Mesendoderm (in vitro differentiated cells): ENCODE measurements at regions not wholly inside any gene's neighbourhood (a gene's known extent, or its start where the extent isn't known, plus 50 kb on each side); places are given as distances from the start of the nearest gene placed in this dataset.

Experiments
- DNase-seq: peaks from one replicate; pipeline ENCODE4 v3.0.0; 2013
- H2AK5ac ChIP-seq: 2 replicates; pipeline ENCODE4 v1.6.1; 2013; ENCODE audit warnings: low read length, inconsistent platforms
- H2BK120ac ChIP-seq: 2 replicates; pipeline ENCODE4 v1.6.1; 2013; ENCODE audit warnings: low read depth, mild to moderate bottlenecking, low read length, moderate library complexity, mixed read lengths
- H2BK15ac ChIP-seq: replicated peaks from 2 replicates; pipeline ENCODE4 v1.6.1; 2013; ENCODE audit warnings: low read depth, mild to moderate bottlenecking, moderate library complexity
- H2BK5ac ChIP-seq: 2 replicates; pipeline ENCODE4 v1.6.1; 2013; ENCODE audit warnings: low read length, inconsistent platforms
- H3K18ac ChIP-seq: 2 replicates; pipeline ENCODE4 v1.6.1; 2013; ENCODE audit warnings: mild to moderate bottlenecking, low read length, mixed read lengths
- H3K23ac ChIP-seq: one replicate; pipeline ENCODE4 v1.6.1; 2013; ENCODE audit warnings: low read length
- H3K27ac ChIP-seq: 2 replicates; pipeline ENCODE4 v1.5.1; 2013; ENCODE audit warnings: low read depth, mild to moderate bottlenecking, inconsistent platforms, low read length, moderate library complexity
- H3K27me3 ChIP-seq: 2 replicates; pipeline ENCODE4 v1.6.1; 2013; ENCODE audit warnings: low read length, control low read depth, mild to moderate bottlenecking, inconsistent platforms; ENCODE audit not compliant: insufficient read depth, poor library complexity
- H3K36me3 ChIP-seq: 2 replicates; pipeline ENCODE4 v1.6.1; 2013; ENCODE audit warnings: low read length, inconsistent platforms; ENCODE audit not compliant: control insufficient read depth, insufficient read depth
- H3K4ac ChIP-seq: one replicate; pipeline ENCODE4 v1.6.1; 2013; ENCODE audit warnings: low read depth, mild to moderate bottlenecking, low read length, moderate library complexity
- H3K4me1 ChIP-seq: 2 replicates; pipeline ENCODE4 v1.6.1; 2013; ENCODE audit warnings: low read depth, low read length, inconsistent platforms; ENCODE audit not compliant: control insufficient read depth
- H3K4me2 ChIP-seq: 2 replicates; pipeline ENCODE4 v1.6.1; 2013; ENCODE audit warnings: low read length
- H3K4me3 ChIP-seq: 2 replicates; pipeline ENCODE4 v1.5.1; 2013; ENCODE audit warnings: mild to moderate bottlenecking, low read length
- H3K56ac ChIP-seq: one replicate; pipeline ENCODE4 v1.6.1; 2013; ENCODE audit warnings: low read length
- H3K79me1 ChIP-seq: 2 replicates; pipeline ENCODE4 v1.6.1; 2013; ENCODE audit warnings: low read length, inconsistent platforms
- H3K79me2 ChIP-seq: 2 replicates; pipeline ENCODE4 v1.6.1; 2013; ENCODE audit warnings: mild to moderate bottlenecking, low read length; ENCODE audit not compliant: control insufficient read depth, insufficient read depth
- H3K9ac ChIP-seq: 2 replicates; pipeline ENCODE4 v1.6.1; 2013; ENCODE audit warnings: low read length, inconsistent platforms
- H4K5ac ChIP-seq: one replicate; pipeline ENCODE4 v1.6.1; 2013; ENCODE audit warnings: low read length
- H4K8ac ChIP-seq: one replicate; pipeline ENCODE4 v1.6.1; 2013; ENCODE audit warnings: low read depth, mild to moderate bottlenecking, control low read depth, low read length, moderate library complexity
- WGBS: extraction: QIAGEN DNeasy Blood & Tissue Kit; methylation state at CpG from one replicate; pipeline ENCODE4 v1.1.7; 2013; ENCODE audit warnings: low lambda C conversion rate, missing lambda C conversion rate; ENCODE audit not compliant: insufficient coverage; ENCODE audit errors: extremely low coverage; 5-methylcytosine and 5-hydroxymethylcytosine counted together

GRCh38 chr5:67537439-67538148 is 341.0 kb upstream of the CD180 start:
- no CpG with 5 or more reads among the region's 5 CpGs for WGBS

GRCh38 chr5:67536866-67537265 is 340.3 kb upstream of the CD180 start:
- no peak overlapping the region for H3K4me2 ChIP-seq
- H2BK5ac ChIP-seq = no peak overlapping the region
- no peaks in the 10 kb centered on the region for H3K36me3 ChIP-seq
- H3K79me1 ChIP-seq = no peaks in the 10 kb centered on the region
- no peak overlapping the region for H2AK5ac ChIP-seq
- no peak overlapping the region for H3K18ac ChIP-seq
- no peaks in the 10 kb centered on the region for H3K79me2 ChIP-seq
- H3K9ac ChIP-seq = no peak overlapping the region
- no peaks in the 10 kb centered on the region for H3K4me1 ChIP-seq
- no peak for DNase-seq
- H3K27me3 ChIP-seq = no peaks in the 10 kb centered on the region
- no peak overlapping the region for H4K5ac ChIP-seq
- no peak overlapping the region for H3K4me3 ChIP-seq
- no peak overlapping the region for H3K4ac ChIP-seq
- H3K27ac ChIP-seq = no peak overlapping the region
- H3K56ac ChIP-seq = no peak overlapping the region
- no peak overlapping the region for H2BK120ac ChIP-seq
- no CpG with 5 or more reads among the region's 3 CpGs for WGBS
- no peak overlapping the region for H2BK15ac ChIP-seq
- no peak overlapping the region for H3K23ac ChIP-seq
- no peak overlapping the region for H4K8ac ChIP-seq

More at GRCh38 chr5:67537439-67538148, 341.0 kb upstream of the CD180 start:
- H3K27me3 ChIP-seq = no peaks in the 10 kb centered on the region
- no peak overlapping the region for H4K5ac ChIP-seq
- H3K79me1 ChIP-seq = no peaks in the 10 kb centered on the region
- no peak overlapping the region for H3K4me2 ChIP-seq
- H2BK5ac ChIP-seq = no peak overlapping the region
- H3K18ac ChIP-seq = no peak overlapping the region
- H3K36me3 ChIP-seq = no peaks in the 10 kb centered on the region
- H3K4me3 ChIP-seq = no peak overlapping the region
- H3K4me1 ChIP-seq = no peaks in the 10 kb centered on the region
- H3K4ac ChIP-seq = no peak overlapping the region
- no peak overlapping the region for H3K27ac ChIP-seq
- no peak for DNase-seq
- H3K79me2 ChIP-seq = no peaks in the 10 kb centered on the region
- no peak overlapping the region for H2BK15ac ChIP-seq
- H3K56ac ChIP-seq = no peak overlapping the region
- no peak overlapping the region for H2AK5ac ChIP-seq
- H3K9ac ChIP-seq = no peak overlapping the region
- H3K23ac ChIP-seq = no peak overlapping the region
- H4K8ac ChIP-seq = no peak overlapping the region
- no peak overlapping the region for H2BK120ac ChIP-seq

- no peak overlapping the region for H2AK5ac ChIP-seq
- H3K79me2 ChIP-seq = no peaks in the 10 kb centered on the region
- no peak overlapping the region for H2BK120ac ChIP-seq
Measured at GRCh38 chr5:67530609-67531255, 334.1 kb upstream of the CD180 start.

GRCh38 chr5:67528953-67529352 is 332.4 kb upstream of the CD180 start:
- Histone ChIP-seq H3K27ac (no peak overlapping the region), H3K79me1 (no peaks in the 10 kb centered on the region), H2BK15ac (no peak overlapping the region), H3K4me3 (no peak overlapping the region), H3K18ac (no peak overlapping the region), H3K79me2 (no peaks in the 10 kb centered on the region), H2BK120ac (no peak overlapping the region), H2AK5ac (no peak overlapping the region), H3K36me3 (no peaks in the 10 kb centered on the region), H4K8ac (no peak overlapping the region), H2BK5ac (no peak overlapping the region), H3K56ac (no peak overlapping the region), H3K4me1 (no peaks in the 10 kb centered on the region), H4K5ac (no peak overlapping the region), H3K9ac (no peak overlapping the region), H3K4me2 (no peak overlapping the region), H3K27me3 (no peaks in the 10 kb centered on the region), H3K4ac (no peak overlapping the region), H3K23ac (no peak overlapping the region)
- no CpG with 5 or more reads among the region's 3 CpGs for WGBS
- DNase-seq = no peak

More at GRCh38 chr5:67530609-67531255, 334.1 kb upstream of the CD180 start:
- no peak for DNase-seq
- Histone ChIP-seq H3K4me2 (no peak overlapping the region), H3K27me3 (no peaks in the 10 kb centered on the region), H4K8ac (no peak overlapping the region), H4K5ac (no peak overlapping the region), H3K18ac (no peak overlapping the region), H3K36me3 (no peaks in the 10 kb centered on the region), H3K9ac (no peak overlapping the region), H2BK5ac (no peak overlapping the region), H3K4me1 (no peaks in the 10 kb centered on the region), H3K79me1 (no peaks in the 10 kb centered on the region), H3K23ac (no peak overlapping the region), H3K4me3 (no peak overlapping the region), H3K56ac (no peak overlapping the region), H3K27ac (no peak overlapping the region), H3K4ac (no peak overlapping the region), H2BK15ac (no peak overlapping the region)
- no CpG with 5 or more reads among the region's 6 CpGs for WGBS

GRCh38 chr5:67526793-67527192 is 330.2 kb upstream of the CD180 start:
- H4K8ac ChIP-seq = no peak overlapping the region
- H3K9ac ChIP-seq = no peak overlapping the region
- H2BK5ac ChIP-seq = no peak overlapping the region
- H2BK120ac ChIP-seq = no peak overlapping the region
- DNase-seq = no peak
- no peak overlapping the region for H3K4me2 ChIP-seq
- H4K5ac ChIP-seq = no peak overlapping the region
- no peak overlapping the region for H3K23ac ChIP-seq
- H3K4me3 ChIP-seq = no peak overlapping the region
- no peak overlapping the region for H3K18ac ChIP-seq
- no peaks in the 10 kb centered on the region for H3K79me1 ChIP-seq
- no peak overlapping the region for H3K4ac ChIP-seq
- H3K27me3 ChIP-seq = no peaks in the 10 kb centered on the region
- no peaks in the 10 kb centered on the region for H3K4me1 ChIP-seq
- H3K79me2 ChIP-seq = no peaks in the 10 kb centered on the region
- H3K36me3 ChIP-seq = no peaks in the 10 kb centered on the region
- no peak overlapping the region for H2BK15ac ChIP-seq
- no CpG with 5 or more reads among the region's 2 CpGs for WGBS
- no peak overlapping the region for H3K56ac ChIP-seq
- no peak overlapping the region for H2AK5ac ChIP-seq
- no peak overlapping the region for H3K27ac ChIP-seq
